GM19324 (cell line): ENCODE measurements at regions not wholly inside any gene's neighbourhood (a gene's known extent, or its start where the extent isn't known, plus 50 kb on each side); places are given as distances from the start of the nearest gene placed in this dataset.

Experiments used
- ATAC-seq: cut with Tn5 transposase; IDR thresholded peaks from one replicate; pipeline ENCODE4 v1.9.1; 2021; ENCODE audit warnings: mild to moderate bottlenecking, moderate library complexity; ENCODE audit not compliant: unreplicated experiment, low FRiP score

DNA sequence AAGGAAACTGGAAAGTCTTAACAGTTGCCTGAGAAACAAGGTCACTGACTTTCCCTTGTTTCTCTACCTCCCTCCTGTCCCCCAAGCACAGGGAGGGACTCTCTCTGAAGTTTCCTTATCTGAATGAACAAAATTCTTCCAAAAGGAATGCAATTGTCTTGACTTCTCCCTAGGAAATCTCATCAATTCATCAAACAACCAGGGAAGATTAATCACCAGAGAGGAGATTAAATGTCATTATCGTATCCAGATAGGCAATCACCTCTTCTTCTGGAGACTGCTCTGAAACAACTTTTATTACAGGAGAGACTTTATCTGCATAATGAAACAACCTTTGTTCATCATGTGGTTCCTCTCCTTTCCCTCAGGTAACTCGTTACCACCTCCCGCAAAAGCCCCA is 431.4 kb downstream of the SLC16A7 start:
- no peak for ATAC-seq

DNA sequence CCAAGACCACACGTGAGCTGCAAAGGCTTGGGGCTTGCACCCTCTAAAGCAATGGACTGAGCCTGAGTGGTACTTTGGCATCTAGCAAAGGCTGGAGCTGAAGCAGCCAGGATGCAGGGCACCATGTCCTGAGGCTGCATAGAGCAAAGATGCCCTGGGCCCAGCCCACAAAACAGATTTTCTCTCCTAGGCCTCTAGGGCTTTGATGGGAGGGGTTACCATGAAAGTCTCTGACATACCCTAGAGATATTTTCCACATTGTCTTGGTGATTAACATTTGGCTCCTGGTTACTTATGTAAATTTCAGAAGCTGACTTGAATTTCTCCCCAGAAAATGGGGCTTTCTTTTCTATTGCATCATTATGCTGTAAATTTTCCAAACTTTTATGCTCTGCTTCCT is 438.3 kb downstream of the SLC16A7 start:
- no peak for ATAC-seq

DNA sequence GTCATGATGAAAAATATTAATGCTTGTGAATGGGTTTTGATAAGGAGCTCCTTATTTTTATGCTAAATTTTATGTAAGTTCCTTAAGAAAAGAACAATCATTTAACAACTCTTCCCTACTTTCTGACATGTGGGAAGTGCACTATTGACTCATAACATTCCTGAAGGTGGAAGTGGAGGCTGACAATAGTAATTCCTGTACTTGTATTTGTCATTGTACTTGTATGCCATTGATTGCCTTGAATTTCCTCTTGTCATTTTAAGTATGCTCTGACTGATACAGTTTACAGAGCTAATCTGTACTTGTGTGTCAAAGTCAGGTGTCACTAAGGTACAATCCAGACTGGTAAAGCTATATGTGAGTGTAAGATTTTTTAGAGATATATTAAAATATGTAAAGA is 440.0 kb downstream of the SLC16A7 start:
- no peak for ATAC-seq

DNA sequence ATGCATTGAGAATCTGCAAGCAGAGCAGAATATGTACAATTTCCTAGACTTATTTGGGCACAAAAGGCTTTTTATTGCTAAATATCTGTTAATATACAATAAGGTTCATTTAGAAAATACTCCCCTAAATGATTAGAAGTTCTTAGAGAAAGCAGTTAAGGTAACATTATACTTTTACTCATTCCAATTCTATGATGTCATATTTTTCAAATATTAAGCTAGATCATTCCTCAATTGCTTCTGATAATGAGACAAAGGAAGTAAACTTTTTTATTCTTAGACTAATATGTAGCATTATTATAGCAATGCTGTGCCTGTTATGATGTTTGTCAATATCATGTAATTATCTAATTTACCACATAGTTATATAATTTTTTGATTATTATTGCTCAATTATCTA is 447.0 kb downstream of the SLC16A7 start:
- ATAC-seq, result no peak

DNA sequence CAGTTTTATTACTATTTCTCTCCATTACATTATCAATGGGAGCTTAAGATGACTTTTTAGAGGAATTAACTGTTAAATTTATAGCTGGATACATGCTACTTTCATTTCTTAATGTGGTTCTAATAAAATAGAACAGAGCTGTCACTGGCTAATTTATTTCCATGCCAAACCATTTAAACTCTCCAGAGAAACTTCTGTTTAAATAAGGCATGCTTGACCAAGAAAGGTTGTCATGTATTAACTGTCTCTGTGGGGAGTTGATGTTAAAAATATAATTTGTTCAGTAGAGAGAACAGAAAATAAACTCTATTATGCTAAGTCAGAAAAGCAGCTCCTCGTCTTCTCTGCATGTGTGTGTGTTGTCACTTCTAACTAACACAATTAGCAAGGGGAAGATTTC is 447.4 kb downstream of the SLC16A7 start:
- no peak for ATAC-seq

DNA sequence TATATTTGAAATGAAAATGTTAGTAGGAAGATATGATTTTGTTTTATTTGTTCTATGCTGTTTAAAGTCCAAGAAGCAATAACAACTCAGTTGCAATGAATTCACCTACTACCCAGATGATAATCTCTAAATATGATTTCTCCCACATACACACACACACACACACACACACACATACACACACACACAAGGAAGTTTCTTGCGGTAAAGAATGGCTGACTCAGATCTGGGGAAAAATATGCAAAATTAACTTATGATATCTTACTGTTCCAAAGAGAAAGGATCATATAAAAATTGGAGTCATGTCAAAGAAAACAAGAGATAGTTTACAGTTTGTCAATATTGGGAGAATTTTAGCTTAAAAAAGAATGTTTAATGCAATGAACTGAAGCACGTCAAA is 456.7 kb downstream of the SLC16A7 start:
- ATAC-seq, result no peak

DNA sequence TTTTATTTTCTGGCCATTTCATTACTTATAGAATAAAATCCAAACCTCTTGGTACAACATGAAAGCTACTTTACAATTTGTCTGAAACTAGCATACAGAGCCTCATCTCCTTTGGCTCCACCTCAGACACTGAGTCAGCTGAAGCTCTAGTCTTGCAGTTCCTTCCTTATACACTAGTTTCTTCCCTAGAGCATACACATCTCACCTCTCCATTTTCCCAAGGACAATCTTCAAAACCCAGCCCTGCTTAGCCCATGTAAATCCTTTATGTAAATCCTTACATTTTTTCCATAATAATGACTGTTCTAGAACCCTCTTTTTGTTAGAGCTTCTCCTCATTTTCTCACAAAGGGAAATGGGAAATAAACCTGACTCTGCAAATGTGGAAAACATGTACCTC is 463.4 kb downstream of the SLC16A7 start:
- ATAC-seq, result no peak

DNA sequence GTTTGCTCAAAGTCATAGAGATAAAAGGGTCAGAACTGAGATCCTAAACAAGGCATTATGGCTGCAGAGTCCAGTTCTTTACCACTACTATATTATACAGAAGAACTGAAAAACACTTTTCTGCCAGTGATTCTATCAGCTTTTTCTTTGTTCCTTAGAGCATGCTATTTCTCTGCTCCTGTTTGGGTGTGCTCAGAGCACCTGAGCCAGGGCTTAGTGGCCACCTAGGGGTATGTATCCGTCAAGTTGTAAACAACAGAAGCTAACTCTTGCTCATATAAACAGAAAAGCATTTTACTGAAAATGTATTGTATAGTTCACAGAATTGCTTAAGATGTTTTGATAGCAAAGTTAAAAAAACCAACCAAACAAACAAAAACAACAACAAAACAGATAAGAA is 470.8 kb downstream of the SLC16A7 start:
- no peak for ATAC-seq

DNA sequence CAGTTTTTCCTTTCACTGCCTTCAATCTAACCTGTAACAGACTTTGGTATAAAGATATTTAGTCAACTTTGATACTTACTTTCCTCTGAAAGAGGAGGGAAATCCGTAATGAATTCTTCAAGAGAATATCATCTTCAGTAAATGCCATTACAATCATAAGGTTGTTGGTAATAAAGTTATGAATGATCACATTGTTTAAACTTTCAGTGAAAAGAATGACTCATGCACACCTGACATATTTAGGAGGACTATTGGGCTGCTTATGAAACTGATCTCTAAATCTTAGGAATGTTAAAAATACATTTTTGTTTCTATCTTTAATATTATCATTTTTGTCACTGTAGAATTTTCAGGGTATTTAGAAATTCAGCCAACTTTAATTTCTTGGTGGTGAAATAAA is 474.7 kb downstream of the SLC16A7 start:
- ATAC-seq, result no peak

DNA sequence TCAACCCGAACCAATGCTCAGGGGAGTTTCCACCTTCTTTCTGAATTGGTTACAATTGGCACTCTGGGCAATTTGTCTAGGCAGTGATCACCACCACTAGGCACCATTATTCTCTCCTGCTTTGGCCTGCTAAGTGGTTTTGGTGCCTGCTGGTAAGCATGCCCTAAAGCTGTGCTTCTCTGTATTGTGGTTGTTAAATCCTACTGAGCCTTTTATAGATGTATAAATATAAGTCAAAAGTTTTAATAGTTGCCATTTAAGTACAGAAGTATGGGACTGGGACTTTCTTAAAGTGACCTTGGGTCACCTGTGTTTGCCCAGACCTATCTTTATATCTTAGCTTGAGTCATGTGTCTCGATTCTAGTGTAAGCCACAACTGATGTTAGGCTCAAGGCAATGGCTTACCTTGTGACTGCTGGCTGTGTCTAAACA is 475.9 kb downstream of the SLC16A7 start:
- ATAC-seq, result no peak

DNA sequence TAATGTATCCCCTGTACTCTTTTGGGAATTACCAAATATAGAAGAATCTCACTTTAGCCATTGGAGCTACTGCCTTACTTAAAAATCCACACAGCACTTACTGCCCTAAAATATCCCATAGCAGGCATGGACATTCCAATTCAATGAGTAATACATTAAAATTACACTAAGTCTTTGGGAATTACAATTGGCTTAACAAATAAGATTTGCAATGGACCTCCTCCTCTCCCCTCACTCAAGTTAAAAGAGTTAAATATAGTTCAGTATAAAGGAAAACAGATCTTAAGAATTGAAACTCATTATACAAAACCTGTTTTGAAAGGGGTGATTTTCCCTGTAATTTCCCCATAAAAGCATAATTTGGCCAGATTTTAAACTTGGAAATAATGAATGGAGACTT is 477.1 kb downstream of the SLC16A7 start:
- no peak for ATAC-seq

DNA sequence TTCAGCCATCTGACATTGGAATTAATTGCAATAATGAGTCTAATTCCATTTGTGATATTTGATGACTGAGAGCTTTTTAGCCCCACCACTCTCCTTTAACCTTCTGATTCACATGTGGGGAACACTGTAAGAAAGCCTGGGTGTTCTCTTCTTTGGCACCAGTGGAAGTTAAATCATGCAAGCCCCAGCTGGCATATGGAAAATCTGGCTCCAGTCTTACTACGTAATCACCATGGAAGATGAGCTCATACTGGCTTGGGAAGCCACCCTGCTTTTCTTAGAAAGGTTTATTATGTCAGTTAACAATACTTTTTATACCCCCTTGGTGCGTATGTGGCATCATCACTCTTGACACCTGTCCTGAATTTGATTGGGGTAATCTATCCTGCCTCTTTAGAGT is 479.3 kb downstream of the SLC16A7 start:
- ATAC-seq, result no peak

DNA sequence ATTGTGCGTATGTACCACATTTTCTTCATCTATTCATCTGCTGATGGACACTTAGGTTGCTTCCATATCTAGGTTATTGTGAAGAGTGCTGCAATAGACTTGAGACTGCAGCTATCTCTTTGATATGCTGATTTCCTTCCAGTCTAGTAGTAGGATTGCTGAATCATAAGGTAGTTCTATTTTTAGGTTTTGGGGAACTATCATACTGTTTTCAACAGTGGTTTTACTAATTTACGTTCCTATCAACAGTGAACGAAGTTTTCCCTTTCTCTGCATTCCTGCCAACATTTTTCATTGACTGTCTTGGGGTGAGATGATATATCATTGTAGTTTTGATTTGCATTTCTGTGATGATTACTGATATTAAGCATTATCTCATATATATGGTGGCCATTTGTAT is 482.2 kb downstream of the SLC16A7 start:
- ATAC-seq, result no peak

DNA sequence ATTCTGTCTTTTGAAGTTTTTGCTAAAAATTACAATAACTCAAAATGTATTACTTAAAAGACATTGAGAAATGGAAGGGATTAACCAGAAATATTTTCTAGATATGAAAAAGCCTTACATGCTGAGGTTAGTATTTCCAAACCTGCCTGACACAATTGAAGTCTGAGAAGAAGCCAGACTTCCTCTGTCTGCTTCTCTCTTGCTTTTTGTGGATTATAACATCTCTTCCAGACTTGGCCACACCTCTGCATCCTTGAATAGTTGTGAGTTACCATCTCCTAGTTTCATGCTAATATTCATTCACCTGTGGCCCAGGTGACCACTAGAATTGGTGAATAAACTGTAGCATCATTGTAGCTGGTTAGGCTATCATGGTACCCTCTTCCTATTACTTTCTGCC is 497.6 kb downstream of the SLC16A7 start:
- no peak for ATAC-seq

DNA sequence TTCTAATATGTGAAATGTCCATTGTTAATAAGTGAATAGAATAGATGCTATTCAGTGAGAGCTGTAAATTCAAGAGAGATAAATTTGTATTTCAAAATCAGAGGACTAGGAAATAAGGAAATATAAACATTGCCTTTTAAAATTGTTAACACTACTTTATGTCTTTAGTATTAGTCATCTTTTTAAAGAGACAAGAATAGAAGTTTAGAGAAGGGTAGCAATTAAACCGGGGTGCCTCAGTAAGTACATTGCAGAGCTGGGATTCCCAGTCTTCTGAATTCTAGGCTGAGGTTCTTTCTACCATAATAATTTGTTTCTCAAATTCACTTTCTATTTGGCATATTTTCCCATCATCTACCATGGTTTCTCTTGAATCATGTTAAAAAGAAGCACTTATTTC is 498.6 kb downstream of the SLC16A7 start:
- ATAC-seq, result no peak

DNA sequence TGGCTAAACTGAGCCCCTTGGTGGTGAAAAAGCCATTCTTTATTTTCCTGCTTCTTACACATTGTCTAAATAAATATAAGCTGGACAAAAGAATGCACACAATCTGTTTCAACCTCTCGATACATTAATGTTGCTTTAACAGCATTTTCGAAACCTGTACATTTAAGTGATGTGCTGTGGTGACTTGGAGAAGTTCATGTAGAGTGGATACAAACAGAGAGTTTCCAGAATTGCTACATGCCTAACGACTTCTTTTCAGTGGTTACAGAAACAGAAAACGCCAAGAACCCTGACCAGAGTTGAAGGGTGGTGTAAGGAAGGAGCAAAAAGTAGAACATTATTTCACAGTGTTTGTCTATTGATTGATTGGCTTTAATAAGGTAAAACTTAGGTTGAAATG is 500.9 kb downstream of the SLC16A7 start:
- ATAC-seq, result no peak

DNA sequence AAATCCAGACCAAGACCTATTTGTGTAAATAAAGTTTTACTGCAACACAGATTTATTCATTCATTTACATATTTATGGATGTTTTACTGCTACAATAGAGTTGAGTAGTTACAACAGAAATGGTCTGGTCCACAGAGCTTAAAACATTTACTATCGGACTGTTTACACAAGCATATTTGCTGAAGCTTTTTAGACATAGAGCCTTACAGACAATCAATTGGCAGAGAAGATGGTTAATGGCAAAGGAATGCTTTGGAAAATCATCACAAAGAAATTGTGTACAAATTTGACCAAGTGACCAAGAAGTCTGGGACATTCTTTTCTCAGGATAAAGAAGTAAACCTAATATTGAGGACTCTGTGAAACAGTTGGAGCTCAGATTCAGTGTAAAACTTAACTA is 504.3 kb downstream of the SLC16A7 start:
- ATAC-seq, result no peak

DNA sequence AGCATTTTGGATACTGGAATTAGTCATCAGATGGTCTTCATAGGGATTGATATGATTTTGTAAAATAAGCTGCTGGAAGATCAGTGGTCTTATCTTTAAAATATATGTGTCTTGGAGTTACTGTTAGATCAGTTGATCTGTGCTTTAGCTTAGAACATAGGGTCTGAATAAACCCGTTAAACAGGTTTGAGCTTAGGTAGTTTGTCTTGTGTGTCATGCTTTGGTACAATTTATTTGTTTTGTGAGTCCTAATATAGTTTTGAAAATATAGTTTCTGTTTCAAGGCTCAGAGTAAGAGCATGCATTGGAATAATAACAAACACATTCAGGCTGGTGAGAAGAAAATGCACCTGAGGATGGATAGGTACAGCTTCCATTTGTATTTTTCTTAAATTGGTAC is 505.0 kb downstream of the SLC16A7 start:
- ATAC-seq, result no peak

DNA sequence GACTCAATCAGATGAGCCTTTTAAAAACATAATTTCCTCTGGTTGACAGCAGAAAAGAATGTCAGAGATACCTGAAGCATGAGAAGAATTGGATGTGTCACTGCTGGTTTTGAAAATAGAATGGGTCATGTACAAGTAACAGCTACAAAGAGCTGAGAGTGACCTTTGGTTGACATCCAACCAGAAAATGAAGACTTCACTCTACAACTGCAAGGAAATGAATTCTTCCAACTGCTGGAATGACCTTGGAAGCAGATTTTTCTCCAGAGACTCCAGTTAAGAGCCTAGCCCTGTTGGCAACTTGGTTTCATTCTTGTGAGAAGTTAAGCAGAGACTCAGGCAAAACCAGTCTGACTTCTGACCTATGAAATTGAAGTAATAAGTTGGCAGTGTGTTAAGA is 505.9 kb downstream of the SLC16A7 start:
- no peak for ATAC-seq

DNA sequence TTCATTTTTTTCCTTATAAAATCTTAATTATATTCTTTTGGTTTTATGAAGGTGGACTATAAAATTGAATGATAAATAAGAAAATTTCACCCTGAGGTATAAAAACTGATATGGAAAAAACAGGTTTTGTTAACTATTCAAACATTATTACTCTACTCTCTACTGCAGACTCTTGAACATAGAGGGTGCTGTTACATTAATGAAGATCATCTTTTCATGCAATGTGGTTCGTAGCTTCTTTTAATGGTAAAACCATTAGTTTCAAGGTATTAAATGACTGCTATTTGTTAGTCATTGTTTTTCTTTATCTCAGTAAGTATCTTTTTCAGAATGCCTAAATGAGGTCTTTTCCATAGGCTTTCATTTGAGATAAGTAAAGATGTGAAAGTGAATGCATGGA is 510.4 kb downstream of the SLC16A7 start:
- ATAC-seq, result no peak

DNA sequence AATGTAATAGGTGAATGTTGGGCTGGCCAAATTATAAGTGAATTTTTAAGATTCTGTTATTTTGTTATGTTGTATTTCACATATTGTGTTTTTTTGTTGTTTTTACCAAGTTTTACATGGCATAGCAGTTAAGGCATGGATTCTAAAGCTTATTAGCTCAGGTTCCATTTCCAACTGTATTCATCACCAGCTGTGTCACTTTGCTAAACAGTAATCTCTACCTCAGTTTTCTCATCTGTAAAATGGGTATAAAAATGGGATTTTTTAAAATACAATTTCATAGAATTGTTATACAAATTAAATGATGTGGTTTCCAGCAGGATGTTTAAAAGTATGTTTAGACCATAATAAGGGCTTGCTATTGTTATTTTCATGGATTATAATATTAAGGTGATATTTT is 512.2 kb downstream of the SLC16A7 start:
- no peak for ATAC-seq

DNA sequence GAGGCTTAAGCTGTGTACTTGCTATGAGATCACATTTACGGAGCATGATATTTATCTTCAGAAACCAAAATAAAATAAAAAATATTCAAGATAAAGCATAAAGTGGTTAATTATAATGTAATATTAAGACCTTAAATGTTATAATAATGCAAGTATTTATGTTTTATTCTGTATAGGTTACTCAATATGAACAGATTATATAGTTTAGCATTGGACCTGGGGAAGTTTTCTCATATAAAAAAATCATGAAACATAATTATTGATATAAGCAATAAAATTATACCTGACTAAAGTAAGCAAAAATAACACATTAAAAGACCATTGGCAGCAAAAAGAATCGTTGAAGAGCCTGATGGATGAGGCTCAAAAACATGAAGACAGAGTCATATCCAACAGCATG is 516.2 kb downstream of the SLC16A7 start:
- no peak for ATAC-seq

DNA sequence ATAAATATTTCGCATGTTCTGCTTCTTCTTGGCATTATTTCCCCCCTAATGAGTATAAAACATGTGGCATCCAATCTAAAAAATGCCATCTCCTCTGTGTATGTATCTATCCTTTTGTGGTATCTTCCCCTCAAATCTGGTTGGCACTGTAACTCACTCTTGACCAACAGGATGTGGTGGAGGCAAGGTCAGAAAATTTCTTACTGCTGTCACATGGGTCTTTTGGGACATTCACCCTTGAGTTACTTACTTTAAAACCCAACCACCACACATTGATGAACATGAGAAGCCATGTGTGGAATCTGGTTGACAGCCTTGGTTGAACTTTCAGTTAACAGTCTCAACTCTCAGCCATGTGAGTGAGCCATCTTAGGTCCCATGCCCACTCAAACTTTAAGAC is 516.9 kb downstream of the SLC16A7 start:
- ATAC-seq, result no peak

DNA sequence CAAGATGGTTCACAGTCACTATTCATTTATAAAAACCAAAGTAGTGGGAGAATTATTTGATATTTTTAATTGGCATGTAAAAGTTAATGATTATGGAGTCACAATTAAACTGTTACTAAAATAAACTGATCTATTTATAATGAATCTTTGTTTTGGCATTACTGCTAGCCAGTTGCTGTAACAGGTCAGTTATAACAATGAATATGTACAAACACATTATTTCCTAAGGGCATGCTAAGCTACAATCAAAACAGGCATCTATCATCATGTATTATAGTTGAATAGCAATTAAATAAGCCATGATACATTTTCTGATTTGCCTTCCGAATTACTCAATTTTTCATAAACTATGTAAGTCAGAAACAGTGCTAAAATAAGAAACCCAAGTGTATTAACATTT is 518.3 kb downstream of the SLC16A7 start:
- ATAC-seq, result no peak
